OCI-LY1 (cell line): ENCODE measurements at regions not wholly inside any gene's neighbourhood (a gene's known extent, or its start where the extent isn't known, plus 50 kb on each side); places are given as distances from the start of the nearest gene placed in this dataset.

Experiments
- H2AFZ ChIP-seq: fragments of 200-600 bp; sonication (generic), shearing (Covaris generic); 2 replicates; pipeline ENCODE4 v1.6.0; 2014; ENCODE audit warnings: antibody characterized with exemption, mild to moderate bottlenecking, low read length
- H3F3A ChIP-seq: fragments of 200-600 bp; sonication (generic), shearing (Covaris generic); 2 replicates; pipeline ENCODE4 v1.6.0; 2014; ENCODE audit warnings: mild to moderate bottlenecking, antibody characterized with exemption, low read length, moderate library complexity; ENCODE audit not compliant: insufficient read depth
- H3K27ac ChIP-seq: fragments of 200-600 bp; sonication (generic); 2 replicates; pipeline ENCODE4 v1.5.1; 2014; ENCODE audit warnings: low read length, mixed run types, mild to moderate bottlenecking, low read depth; ENCODE audit not compliant: poor library complexity, severe bottlenecking
- H3K27me3 ChIP-seq: fragments of 200-600 bp; sonication (generic); 2 replicates; pipeline ENCODE4 v1.6.0; 2014; ENCODE audit warnings: antibody characterized with exemption, mild to moderate bottlenecking, low read length, moderate library complexity; ENCODE audit not compliant: insufficient read depth
- H3K36me3 ChIP-seq: fragments of 200-600 bp; sonication (generic); 2 replicates; pipeline ENCODE4 v1.6.1; 2014; ENCODE audit warnings: mild to moderate bottlenecking, antibody characterized with exemption, low read length, moderate library complexity, mixed read lengths; ENCODE audit not compliant: insufficient read depth
- H3K4me1 ChIP-seq: fragments of 200-600 bp; sonication (generic); 2 replicates; pipeline ENCODE4 v1.5.1; 2014; ENCODE audit warnings: mild to moderate bottlenecking, low read length, moderate library complexity; ENCODE audit not compliant: insufficient read depth, severe bottlenecking
- H3K4me2 ChIP-seq: fragments of 200-600 bp; sonication (generic), shearing (Covaris generic); 2 replicates; pipeline ENCODE4 v1.6.1; 2014; ENCODE audit warnings: low read length
- H3K4me3 ChIP-seq: fragments of 200-600 bp; sonication (generic); 2 replicates; pipeline ENCODE4 v1.5.1; 2014; ENCODE audit warnings: low read length, low read depth, mild to moderate bottlenecking, mixed read lengths; ENCODE audit not compliant: poor library complexity, severe bottlenecking
- H3K79me2 ChIP-seq: fragments of 200-600 bp; shearing (Covaris generic); 2 replicates; pipeline ENCODE4 v1.6.1; 2016; ENCODE audit warnings: mixed run types, low read length, mixed read lengths; ENCODE audit not compliant: insufficient read depth
- H3K9ac ChIP-seq: fragments of 200-600 bp; sonication (generic), shearing (Covaris generic); 2 replicates; pipeline ENCODE4 v1.6.1; 2014; ENCODE audit warnings: mild to moderate bottlenecking, low read length, mixed read lengths
- H3K9me2 ChIP-seq: fragments of 200-600 bp; sonication (generic), shearing (Covaris generic); 2 replicates; pipeline ENCODE4 v1.6.1; 2014; ENCODE audit warnings: low read depth, mild to moderate bottlenecking, low read length, mixed read lengths
- H3K9me3 ChIP-seq: fragments of 200-600 bp; shearing (Covaris generic); 2 replicates; pipeline ENCODE4 v1.6.1; 2014; ENCODE audit warnings: low read length, mixed read lengths
- H4K20me1 ChIP-seq: fragments of 200-600 bp; sonication (generic), shearing (Covaris generic); 2 replicates; pipeline ENCODE4 v1.6.0; 2016; ENCODE audit warnings: mild to moderate bottlenecking, low read length; ENCODE audit not compliant: insufficient read depth
- CTCF ChIP-seq: fragments of 200-600 bp; sonication (generic), shearing (Covaris generic); IDR thresholded peaks from 2 replicates; pipeline ENCODE4 v1.5.1; 2017; ENCODE audit warnings: mild to moderate bottlenecking, antibody characterized with exemption, low read length, moderate library complexity, mixed read lengths
- EZH2 ChIP-seq: fragments of 200-600 bp; sonication (generic), shearing (Covaris generic); IDR thresholded peaks from 2 replicates; pipeline ENCODE4 v1.8.0; 2017; ENCODE audit warnings: borderline replicate concordance, mixed run types, mild to moderate bottlenecking, antibody characterized with exemption, low read length, moderate library complexity, mixed read lengths

GRCh38 chr19:32188921-32189320, 156.5 kb upstream of the ZNF507 start:
- H3K27me3 ChIP-seq = no peaks in the 10 kb centered on the region
- no peaks in the 10 kb centered on the region for H3K9me3 ChIP-seq
- H3K9me2 ChIP-seq = no peaks in the 10 kb centered on the region
- H4K20me1 ChIP-seq = no peaks in the 10 kb centered on the region
- no peaks in the 10 kb centered on the region for H3F3A ChIP-seq
- no peaks in the 10 kb centered on the region for H3K4me1 ChIP-seq
- H2AFZ ChIP-seq = no peak overlapping the region
- no peak overlapping the region for H3K4me2 ChIP-seq
- TF ChIP-seq EZH2 = no peak
- TF ChIP-seq CTCF = no peak
- H3K36me3 ChIP-seq = no peaks in the 10 kb centered on the region
- H3K27ac ChIP-seq = no peak overlapping the region
- H3K4me3 ChIP-seq = no peak overlapping the region
- H3K79me2 ChIP-seq = no peaks in the 10 kb centered on the region
- H3K9ac ChIP-seq = no peak overlapping the region

GRCh38 chr19:32189956-32190706, 155.3 kb upstream of the ZNF507 start:
- H3F3A ChIP-seq = no peaks in the 10 kb centered on the region
- H3K4me3 ChIP-seq = no peak overlapping the region
- no peaks in the 10 kb centered on the region for H4K20me1 ChIP-seq
- H3K27ac ChIP-seq = no peak overlapping the region
- no peaks in the 10 kb centered on the region for H3K9me3 ChIP-seq
- no peaks in the 10 kb centered on the region for H3K4me1 ChIP-seq
- H3K4me2 ChIP-seq = no peak overlapping the region
- TF ChIP-seq EZH2 (no peak), CTCF (no peak)
- H3K79me2 ChIP-seq = no peaks in the 10 kb centered on the region
- H2AFZ ChIP-seq = no peak overlapping the region
- H3K9ac ChIP-seq = no peak overlapping the region
- H3K27me3 ChIP-seq = no peaks in the 10 kb centered on the region
- H3K9me2 ChIP-seq = no peaks in the 10 kb centered on the region
- H3K36me3 ChIP-seq = no peaks in the 10 kb centered on the region

- Histone ChIP-seq H3F3A (no peaks in the 10 kb centered on the region), H3K79me2 (no peaks in the 10 kb centered on the region), H3K36me3 (no peaks in the 10 kb centered on the region), H3K9me2 (no peaks in the 10 kb centered on the region), H3K4me1 (no peaks in the 10 kb centered on the region), H3K4me3 (no peak overlapping the region), H3K27ac (no peak overlapping the region), H3K9me3 (no peaks in the 10 kb centered on the region), H4K20me1 (no peaks in the 10 kb centered on the region), H3K4me2 (no peak overlapping the region), H2AFZ (no peak overlapping the region), H3K9ac (no peak overlapping the region), H3K27me3 (no peaks in the 10 kb centered on the region)
- TF ChIP-seq EZH2 (no peak), CTCF (no peak)
These were observed 153.5 kb upstream of the ZNF507 start for GRCh38 chr19:32191921-32192320.
